ENCODE measurements at regions not wholly inside any gene's neighbourhood (a gene's known extent, or its start where the extent isn't known, plus 50 kb on each side); places are given as distances from the start of the nearest gene placed in this dataset.

DNA sequence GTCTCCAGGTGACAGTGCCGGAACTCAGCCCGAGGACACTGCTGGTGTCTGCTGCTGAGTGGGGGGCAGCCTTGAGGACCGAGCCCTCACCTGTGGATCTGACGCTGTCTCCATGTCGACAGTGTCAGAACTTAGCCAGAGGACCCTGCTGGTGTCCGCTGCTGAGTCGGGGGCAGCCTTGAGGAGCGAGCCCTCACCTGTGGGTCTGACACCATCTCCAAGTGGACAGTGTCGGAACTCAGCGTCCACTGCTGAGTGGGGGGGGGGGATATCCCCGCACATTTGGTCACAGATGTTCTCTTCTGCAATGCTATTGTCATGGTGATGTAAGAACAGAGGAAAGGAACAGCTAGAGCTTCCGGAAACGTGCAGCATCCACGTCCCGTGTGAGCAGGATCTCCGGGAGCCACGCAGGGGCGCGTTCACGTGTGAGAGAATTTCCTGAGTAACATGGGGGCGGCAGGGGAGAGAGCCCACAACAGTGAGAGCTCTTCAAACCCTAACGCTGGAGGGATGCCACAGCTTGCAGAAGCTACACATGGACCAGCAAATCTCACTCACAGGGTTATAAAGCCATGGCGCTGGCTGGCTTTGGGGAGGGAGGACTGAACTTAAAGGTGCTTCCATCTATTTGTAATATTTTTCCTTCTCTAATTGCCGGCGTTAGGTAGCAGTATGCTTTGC is 250.7 kb upstream of the SALL3 start:
- DNase-seq (ENCODE audit: low read depth in 2 of 2, low spot score in 1 of 2), result no peak

GRCh38 chr18:78730546-78730945 is 249.1 kb upstream of the SALL3 start:
- DNase-seq (ENCODE audit: low read depth in 2 of 2, low spot score in 1 of 2), result no peak

DNA sequence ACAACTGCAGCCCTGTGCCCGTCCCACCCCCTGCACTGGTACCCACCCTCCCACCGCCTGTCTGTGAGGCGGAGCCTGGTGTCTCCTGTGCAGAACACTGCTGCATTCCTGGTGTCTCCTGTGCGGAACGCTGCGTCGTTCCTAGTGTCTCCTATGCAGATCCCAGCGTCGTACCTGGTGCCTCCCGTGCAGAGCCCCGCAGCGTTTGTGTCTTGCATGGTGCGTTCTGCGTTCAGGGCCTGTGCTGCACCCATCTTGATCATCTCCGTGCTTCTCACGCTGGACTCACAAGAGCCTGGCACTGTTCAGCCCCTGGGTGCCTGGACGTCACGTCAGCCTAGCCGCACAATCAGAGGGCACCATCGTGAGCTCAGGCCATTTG is 248.6 kb upstream of the SALL3 start:
- no peak for DNase-seq (ENCODE audit: low read depth in 2 of 2, low spot score in 1 of 2)

DNA sequence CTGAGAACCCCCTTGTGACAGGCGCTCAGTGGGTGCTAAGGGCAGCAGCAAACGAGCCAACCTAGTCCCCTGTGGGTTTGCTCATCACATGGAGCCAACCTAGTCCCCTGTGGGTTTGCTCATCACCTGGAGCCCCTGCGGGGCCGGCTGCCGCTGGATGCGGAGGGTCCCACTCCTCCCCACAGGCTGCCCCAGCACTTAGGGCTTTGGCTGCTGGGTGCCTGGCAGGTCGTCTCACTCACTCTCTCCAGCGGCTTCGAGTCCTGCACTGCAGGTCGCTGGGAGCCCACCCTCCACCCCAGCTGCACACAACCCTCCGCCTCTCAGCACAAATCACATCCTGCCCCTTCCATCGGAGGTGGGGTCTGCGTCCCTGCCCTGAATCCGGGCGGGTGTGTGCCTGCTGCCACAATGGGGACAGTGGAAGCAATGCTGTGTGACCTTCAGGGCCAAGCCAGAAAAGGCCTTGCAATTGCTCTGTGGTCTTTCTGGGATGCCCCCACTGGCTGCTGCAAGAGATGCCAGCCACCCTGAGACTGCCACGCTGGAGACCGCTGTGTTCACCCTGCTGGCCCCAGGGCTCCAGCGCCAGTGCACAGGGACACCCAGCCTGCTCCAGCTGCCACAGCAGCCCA is 248.1 kb upstream of the SALL3 start:
- no peak for DNase-seq (ENCODE audit: low read depth in 2 of 2, low spot score in 1 of 2)

- no peak for DNase-seq (ENCODE audit: low read depth in 2 of 2, low spot score in 1 of 2)
Measured at GRCh38 chr18:78732273-78733210, 247.1 kb upstream of the SALL3 start.

GRCh38 chr18:78733762-78734613 is 245.6 kb upstream of the SALL3 start:
- DNase-seq (ENCODE audit: low read depth in 2 of 2, low spot score in 1 of 2), result no peak

DNA sequence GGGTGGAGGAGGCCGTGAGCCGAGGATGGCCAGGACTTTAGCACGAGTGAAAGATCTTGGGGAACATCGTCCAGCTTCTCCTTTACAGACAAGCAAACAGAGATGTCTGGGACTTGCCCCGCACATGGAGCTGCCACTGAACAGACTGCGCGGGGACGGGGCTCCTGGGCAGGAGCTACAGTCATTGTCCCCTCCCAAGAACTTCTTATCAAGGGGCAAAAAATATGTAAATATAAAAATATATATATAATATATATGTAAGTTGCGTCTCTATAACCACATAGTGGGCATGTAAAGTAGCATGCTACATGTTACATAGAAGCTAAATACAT is 245.0 kb upstream of the SALL3 start:
- no peak for DNase-seq (ENCODE audit: low read depth in 2 of 2, low spot score in 1 of 2)

GRCh38 chr18:78735131-78736014 is 244.2 kb upstream of the SALL3 start:
- DNase-seq (ENCODE audit: low read depth in 2 of 2, low spot score in 1 of 2), result no peak

DNA sequence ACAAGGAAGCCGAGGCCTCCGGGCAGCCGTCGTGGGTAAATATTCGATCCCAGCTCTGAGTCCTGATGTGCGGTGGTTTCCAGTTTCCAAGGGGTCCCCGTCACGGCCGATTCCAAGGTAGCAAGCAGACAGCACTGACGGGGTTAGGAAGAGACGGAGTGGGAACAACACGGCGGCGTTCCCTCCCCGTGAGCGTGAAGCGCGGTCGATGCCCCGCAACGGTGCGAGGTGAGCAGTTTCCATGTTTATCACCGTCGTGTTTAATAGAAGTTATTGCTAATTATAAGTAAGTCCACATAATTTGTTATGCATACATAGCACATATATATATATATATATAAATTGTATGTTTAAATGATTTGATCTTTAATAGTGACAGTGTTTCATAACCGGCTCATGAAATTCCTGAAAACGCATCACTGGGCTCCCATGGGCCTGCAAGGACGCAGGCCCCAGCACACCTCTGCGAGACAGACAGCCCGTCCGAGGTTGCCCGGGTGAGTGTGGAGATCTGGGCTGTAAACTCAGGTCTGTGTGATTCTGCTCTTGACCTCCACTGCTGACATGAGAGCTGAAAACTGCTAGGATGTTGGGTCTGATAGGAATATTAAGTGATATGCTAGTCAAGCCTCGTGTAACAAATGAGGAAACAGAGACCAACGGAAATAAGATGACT is 243.5 kb upstream of the SALL3 start:
- no peak for DNase-seq (ENCODE audit: low read depth in 2 of 2, low spot score in 1 of 2)

- no peak for DNase-seq (ENCODE audit: low read depth in 2 of 2, low spot score in 1 of 2)
Measured at GRCh38 chr18:78737006-78737915, 242.4 kb upstream of the SALL3 start.

- DNase-seq (ENCODE audit: low read depth in 2 of 2, low spot score in 1 of 2), result no peak
Measured at GRCh38 chr18:78738076-78738690, 241.4 kb upstream of the SALL3 start.

- no peak for DNase-seq (ENCODE audit: low read depth in 2 of 2, low spot score in 1 of 2)
Measured at GRCh38 chr18:78739115-78739514, 240.5 kb upstream of the SALL3 start.

DNA sequence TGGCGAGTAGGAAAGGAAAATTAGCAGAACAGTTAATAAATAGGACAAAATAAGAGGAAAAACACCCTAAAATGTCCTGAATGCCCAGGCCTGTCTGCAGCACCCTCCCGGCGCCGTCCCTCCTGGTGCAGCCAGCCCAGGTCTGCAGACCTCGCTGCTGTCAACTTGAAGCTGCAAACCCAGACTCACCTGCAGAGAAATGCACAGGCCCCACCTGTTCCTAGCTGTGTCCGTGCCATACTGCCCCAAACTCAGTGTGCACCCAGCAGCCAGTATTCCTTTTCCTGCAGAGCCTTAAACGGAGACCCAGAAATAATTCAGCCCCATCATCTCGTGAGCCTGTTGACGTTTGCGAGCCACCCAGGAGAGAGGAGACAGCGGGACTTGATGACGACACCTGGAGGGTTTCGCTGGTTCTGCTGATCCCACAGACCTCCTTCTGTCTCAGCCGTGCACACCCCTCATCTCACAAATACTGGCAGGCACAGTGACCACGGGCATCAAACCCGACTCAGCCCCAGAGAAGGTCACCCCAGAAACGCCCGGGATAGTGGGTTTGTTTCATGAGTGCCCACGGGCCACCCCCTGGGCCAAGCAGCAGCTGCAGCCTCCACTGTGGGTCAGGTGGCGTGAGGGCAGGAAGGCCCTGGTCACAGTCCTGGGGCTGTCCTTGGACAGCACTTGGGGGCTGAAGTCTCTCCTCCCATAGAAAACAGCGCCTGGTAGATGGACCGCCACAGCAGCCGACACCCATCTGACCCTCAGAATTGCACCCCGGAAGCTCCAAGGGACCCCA is 239.5 kb upstream of the SALL3 start:
- no peak for DNase-seq (ENCODE audit: low read depth in 2 of 2, low spot score in 1 of 2)

DNA sequence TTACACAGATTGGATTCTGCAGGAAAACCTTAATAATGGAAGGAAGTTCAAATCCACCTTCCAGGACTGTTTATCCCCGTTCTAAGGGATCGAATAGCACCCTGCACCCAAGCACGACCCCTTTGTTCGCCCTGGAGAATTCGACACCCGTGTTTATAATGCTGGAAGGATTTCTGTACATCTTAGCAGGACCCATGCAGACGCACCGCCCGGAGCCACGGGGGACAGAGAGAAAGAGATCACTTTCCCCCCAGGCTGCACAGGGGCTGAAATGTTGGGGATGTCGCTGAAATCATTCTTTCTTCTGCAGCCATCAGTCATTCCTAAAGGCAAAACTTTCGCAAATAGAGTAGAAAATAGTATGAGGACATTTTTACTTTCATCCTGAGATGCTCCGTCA is 238.7 kb upstream of the SALL3 start:
- no peak for DNase-seq (ENCODE audit: low read depth in 2 of 2, low spot score in 1 of 2)

DNA sequence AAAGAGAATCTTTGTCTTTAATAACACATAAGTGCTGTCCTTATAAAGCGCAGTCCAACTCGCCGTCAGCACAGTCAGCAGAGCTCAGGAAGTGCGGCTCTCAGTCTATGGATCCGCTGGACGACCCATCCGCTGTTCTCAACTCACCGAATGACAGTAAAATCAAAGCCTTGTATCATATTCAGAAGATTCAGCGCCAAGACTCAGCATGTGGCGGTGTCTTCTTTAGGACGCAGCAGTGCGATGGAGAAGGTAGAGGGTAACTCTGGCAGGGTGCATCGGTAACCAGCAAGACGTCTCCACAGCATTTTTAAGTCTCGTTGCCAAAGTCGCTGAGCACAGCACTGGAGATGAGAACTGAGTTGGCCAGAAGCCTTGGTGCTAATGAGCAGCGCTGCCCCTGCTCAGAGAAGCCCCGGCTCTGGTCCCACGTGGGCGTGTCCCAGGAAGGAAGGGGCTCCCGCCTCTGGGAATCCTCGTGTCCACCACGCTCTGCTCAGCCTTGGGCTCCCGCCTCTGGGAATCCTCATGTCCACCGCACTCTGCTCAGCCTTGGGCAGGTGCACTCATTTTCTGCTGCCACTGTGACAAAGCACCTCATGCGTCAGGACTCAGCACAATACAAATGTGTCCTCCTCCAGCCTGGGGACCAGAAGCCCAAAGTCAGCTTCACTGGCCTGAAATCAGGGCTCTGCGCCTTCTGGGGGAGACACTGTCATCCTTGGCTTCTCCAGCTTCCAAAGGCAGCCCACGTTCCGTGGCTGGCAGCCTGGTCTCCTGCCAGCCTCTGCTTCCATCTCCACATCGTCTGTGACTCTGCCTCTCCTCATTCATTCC is 238.0 kb upstream of the SALL3 start:
- DNase-seq (ENCODE audit: low read depth in 2 of 2, low spot score in 1 of 2), result no peak

GRCh38 chr18:78742218-78742745 is 237.3 kb upstream of the SALL3 start:
- no peak for DNase-seq (ENCODE audit: low read depth in 2 of 2, low spot score in 1 of 2)

All from stimulated activated CD8-positive, alpha-beta memory T cell treated with anti-CD3 and anti-CD28 coated beads, Interleukin-4, amount 100 ng/mL, for 1 hour (primary cell).